Gastroesophageal sphincter (tissue), 3 donors: ENCODE measurements at regions not wholly inside any gene's neighbourhood (a gene's known extent, or its start where the extent isn't known, plus 50 kb on each side); places are given as distances from the start of the nearest gene placed in this dataset.

Experiments
- POLR2A ChIP-seq, 2 donors: fragments of 450-650 bp; IDR thresholded peaks; one replicate each; pipeline ENCODE4 v1.6.1; 2017; ENCODE audit warnings: antibody characterized with exemption in 2 of 2, mild to moderate bottlenecking in 2 of 2, moderate library complexity in 1 of 2
- POLR2AphosphoS5 ChIP-seq: sonication (generic); formaldehyde crosslinking; IDR thresholded peaks from one replicate; pipeline ENCODE4 v1.6.1; 2017; ENCODE audit warnings: antibody characterized with exemption
- TF ChIP-seq, protein P1 (sequence below), 4 experiments: fragments of 200-600 bp in 2 of 4; fragments of 450-650 bp in 2 of 4; sonication (generic) in 1 of 4; IDR thresholded peaks; one replicate each; pipeline ENCODE4 v1.5.1; 2017 to 2019; ENCODE audit warnings: antibody characterized with exemption in 4 of 4, mild to moderate bottlenecking in 2 of 4, moderate library complexity in 2 of 4

DNA sequence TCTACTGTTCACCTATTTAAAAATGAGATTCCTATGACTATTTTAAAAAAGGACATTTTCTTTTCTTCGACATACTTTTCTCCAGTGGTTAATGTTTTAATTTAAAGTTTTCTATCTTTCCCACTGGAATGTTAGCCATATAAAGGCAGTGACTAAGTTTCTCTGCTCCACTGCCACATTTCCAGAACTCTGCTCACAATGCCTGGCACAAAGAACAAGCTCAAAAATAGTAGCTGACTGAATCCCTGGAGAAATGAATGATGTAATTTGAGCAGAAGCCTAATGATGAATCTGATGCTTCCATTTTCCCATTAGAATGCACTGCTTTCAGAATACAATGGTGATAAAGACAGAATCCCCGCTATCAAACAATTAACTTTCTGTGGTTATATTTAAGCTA is 817.8 kb downstream of the MTRR start:
- TF ChIP-seq POLR2AphosphoS5 (no peak), POLR2A (IDR thresholded peaks at IDR 0.05) (no peak)
- TF ChIP-seq, protein P1, sequence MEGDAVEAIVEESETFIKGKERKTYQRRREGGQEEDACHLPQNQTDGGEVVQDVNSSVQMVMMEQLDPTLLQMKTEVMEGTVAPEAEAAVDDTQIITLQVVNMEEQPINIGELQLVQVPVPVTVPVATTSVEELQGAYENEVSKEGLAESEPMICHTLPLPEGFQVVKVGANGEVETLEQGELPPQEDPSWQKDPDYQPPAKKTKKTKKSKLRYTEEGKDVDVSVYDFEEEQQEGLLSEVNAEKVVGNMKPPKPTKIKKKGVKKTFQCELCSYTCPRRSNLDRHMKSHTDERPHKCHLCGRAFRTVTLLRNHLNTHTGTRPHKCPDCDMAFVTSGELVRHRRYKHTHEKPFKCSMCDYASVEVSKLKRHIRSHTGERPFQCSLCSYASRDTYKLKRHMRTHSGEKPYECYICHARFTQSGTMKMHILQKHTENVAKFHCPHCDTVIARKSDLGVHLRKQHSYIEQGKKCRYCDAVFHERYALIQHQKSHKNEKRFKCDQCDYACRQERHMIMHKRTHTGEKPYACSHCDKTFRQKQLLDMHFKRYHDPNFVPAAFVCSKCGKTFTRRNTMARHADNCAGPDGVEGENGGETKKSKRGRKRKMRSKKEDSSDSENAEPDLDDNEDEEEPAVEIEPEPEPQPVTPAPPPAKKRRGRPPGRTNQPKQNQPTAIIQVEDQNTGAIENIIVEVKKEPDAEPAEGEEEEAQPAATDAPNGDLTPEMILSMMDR (IDR thresholded peaks at IDR 0.05), result no peak
